ENCODE measurements at regions not wholly inside any gene's neighbourhood (a gene's known extent, or its start where the extent isn't known, plus 50 kb on each side); places are given as distances from the start of the nearest gene placed in this dataset.

DNA sequence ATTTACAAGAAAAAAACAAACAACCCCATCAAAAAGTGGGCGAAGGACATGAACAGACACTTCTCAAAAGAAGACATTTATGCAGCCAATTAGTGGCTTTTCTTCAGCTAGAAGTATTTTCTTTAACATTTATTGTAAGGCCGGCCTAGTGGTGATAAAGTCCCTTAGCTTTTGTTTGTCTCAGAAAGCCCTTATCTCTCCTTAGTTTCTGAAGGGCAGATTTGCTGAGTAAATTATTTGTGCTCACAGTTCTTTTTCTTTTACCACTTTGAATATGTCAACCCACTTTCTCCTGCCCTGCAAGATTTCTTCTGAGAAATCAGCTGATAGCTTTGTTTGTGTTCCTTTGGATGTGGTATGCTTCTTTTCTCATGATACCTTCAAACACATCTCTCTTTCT is 344.0 kb upstream of the SYNCRIP start:
- no peak for TF ChIP-seq REST (IDR thresholded peaks at IDR 0.05; ENCODE audit: low read depth)
- no peak for TF ChIP-seq TEAD4 (IDR thresholded peaks at IDR 0.05)
- TF ChIP-seq EP300 (IDR thresholded peaks at IDR 0.05; ENCODE audit: borderline replicate concordance): no peak
- TF ChIP-seq, protein P1, sequence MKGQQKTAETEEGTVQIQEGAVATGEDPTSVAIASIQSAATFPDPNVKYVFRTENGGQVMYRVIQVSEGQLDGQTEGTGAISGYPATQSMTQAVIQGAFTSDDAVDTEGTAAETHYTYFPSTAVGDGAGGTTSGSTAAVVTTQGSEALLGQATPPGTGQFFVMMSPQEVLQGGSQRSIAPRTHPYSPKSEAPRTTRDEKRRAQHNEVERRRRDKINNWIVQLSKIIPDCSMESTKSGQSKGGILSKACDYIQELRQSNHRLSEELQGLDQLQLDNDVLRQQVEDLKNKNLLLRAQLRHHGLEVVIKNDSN (IDR thresholded peaks at IDR 0.05): no peak
- TF ChIP-seq TCF12 (IDR thresholded peaks at IDR 0.05; ENCODE audit: low read depth): no peak
- no peak for TF ChIP-seq EGR1 (IDR thresholded peaks at IDR 0.05)
- no peak for TF ChIP-seq CREB1 (IDR thresholded peaks at IDR 0.05; ENCODE audit: low read depth)
- no peak for TF ChIP-seq YY1 (IDR thresholded peaks at IDR 0.05; ENCODE audit: low read depth)
- TF ChIP-seq CEBPB (IDR thresholded peaks at IDR 0.05): no peak

DNA sequence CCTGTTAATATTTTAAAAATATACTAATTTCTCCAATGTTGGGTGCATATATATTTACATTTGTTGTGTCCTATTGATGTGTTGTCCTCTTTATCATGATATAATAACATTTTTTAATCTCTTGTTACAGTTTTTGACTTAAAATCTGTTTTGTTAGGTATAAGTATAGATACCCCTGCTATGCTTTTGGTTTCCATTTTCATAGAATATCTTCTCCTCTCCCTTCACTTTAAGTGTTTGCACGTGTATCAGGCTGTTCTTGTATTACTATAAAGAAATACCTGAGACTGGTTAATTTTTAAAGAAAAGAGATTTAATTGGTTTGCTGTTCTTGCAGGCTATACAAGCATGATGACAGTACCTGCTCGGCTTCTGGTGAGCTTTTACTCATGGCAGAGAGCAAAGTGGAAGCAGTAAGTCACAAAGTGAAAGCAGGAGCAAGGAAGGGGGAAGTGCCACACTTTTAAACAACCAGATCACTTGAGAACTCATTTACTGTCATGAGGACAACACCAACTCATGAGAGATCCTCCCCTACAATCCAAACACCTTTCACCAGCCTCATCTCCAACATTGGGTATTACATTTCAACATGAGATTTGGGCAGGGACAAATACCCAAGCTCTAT is 340.5 kb upstream of the SYNCRIP start:
- TF ChIP-seq ZBTB7A (IDR thresholded peaks at IDR 0.05; ENCODE audit: low read depth) (no peak), RAD21 (IDR thresholded peaks at IDR 0.05; ENCODE audit: low read depth) (no peak), CREB1 (IDR thresholded peaks at IDR 0.05; ENCODE audit: low read depth) (no peak)

- TF ChIP-seq, protein P1 (IDR thresholded peaks at IDR 0.05): no peak
These were observed 335.0 kb upstream of the SYNCRIP start for GRCh38 chr6:85977661-85978060.

- TF ChIP-seq TCF12 (IDR thresholded peaks at IDR 0.05; ENCODE audit: low read depth) (no peak), CEBPB (IDR thresholded peaks at IDR 0.05) (no peak), TAF1 (IDR thresholded peaks at IDR 0.05; ENCODE audit: low read depth) (no peak), EP300 (IDR thresholded peaks at IDR 0.05; ENCODE audit: borderline replicate concordance) (no peak), YY1 (IDR thresholded peaks at IDR 0.05; ENCODE audit: low read depth) (no peak), ZBTB7A (IDR thresholded peaks at IDR 0.05; ENCODE audit: low read depth) (no peak), REST (IDR thresholded peaks at IDR 0.05; ENCODE audit: low read depth) (no peak), CREB1 (IDR thresholded peaks at IDR 0.05; ENCODE audit: low read depth) (no peak), TEAD4 (IDR thresholded peaks at IDR 0.05) (no peak), RAD21 (IDR thresholded peaks at IDR 0.05; ENCODE audit: low read depth) (no peak), EGR1 (IDR thresholded peaks at IDR 0.05) (no peak), NFIC (IDR thresholded peaks at IDR 0.05) (no peak), FOXM1 (IDR thresholded peaks at IDR 0.05; ENCODE audit: borderline replicate concordance, low read depth) (no peak)
- TF ChIP-seq, protein P2, sequence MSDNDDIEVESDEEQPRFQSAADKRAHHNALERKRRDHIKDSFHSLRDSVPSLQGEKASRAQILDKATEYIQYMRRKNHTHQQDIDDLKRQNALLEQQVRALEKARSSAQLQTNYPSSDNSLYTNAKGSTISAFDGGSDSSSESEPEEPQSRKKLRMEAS (IDR thresholded peaks at IDR 0.05): no peak
- TF ChIP-seq, protein P1 (IDR thresholded peaks at IDR 0.05): no peak
These were observed 333.3 kb upstream of the SYNCRIP start for GRCh38 chr6:85975957-85976356.

- TF ChIP-seq TEAD4 (IDR thresholded peaks at IDR 0.05) (no peak), YY1 (IDR thresholded peaks at IDR 0.05; ENCODE audit: low read depth) (no peak), TCF12 (IDR thresholded peaks at IDR 0.05; ENCODE audit: low read depth) (no peak), NFIC (IDR thresholded peaks at IDR 0.05) (no peak), REST (IDR thresholded peaks at IDR 0.05; ENCODE audit: low read depth) (no peak), RAD21 (IDR thresholded peaks at IDR 0.05; ENCODE audit: low read depth) (no peak), CEBPB (IDR thresholded peaks at IDR 0.05) (no peak), EP300 (IDR thresholded peaks at IDR 0.05; ENCODE audit: borderline replicate concordance) (no peak), TAF1 (IDR thresholded peaks at IDR 0.05; ENCODE audit: low read depth) (no peak), CREB1 (IDR thresholded peaks at IDR 0.05; ENCODE audit: low read depth) (no peak), FOXM1 (IDR thresholded peaks at IDR 0.05; ENCODE audit: borderline replicate concordance, low read depth) (no peak)
- TF ChIP-seq, protein P1 (IDR thresholded peaks at IDR 0.05): no peak
These were observed 328.6 kb upstream of the SYNCRIP start for GRCh38 chr6:85971238-85971637.
